HepG2 (cell line): ENCODE measurements at regions not wholly inside any gene's neighbourhood (a gene's known extent, or its start where the extent isn't known, plus 50 kb on each side); places are given as distances from the start of the nearest gene placed in this dataset.

Experiments
- CBX5 ChIP-seq: sonication (generic); formaldehyde crosslinking; IDR thresholded peaks from 2 replicates; pipeline ENCODE4 v1.4.0; 2020; ENCODE audit warnings: missing genetic modification reagents, borderline replicate concordance
- ESRRA ChIP-seq: sonication (generic); formaldehyde crosslinking; IDR thresholded peaks from 2 replicates; pipeline ENCODE4 v1.5.1; 2020; ENCODE audit warnings: mild to moderate bottlenecking, low read depth, missing genetic modification reagents
- FOXJ3 ChIP-seq: sonication (generic); formaldehyde crosslinking; IDR thresholded peaks from 2 replicates; pipeline ENCODE4 v1.4.0; 2020; ENCODE audit warnings: missing genetic modification reagents, mild to moderate bottlenecking, borderline replicate concordance
- FOXM1 ChIP-seq: sonication (generic); formaldehyde crosslinking; IDR thresholded peaks from 2 replicates; pipeline ENCODE4 v1.5.0; 2020; ENCODE audit warnings: missing genetic modification reagents
- MAFG ChIP-seq: sonication (generic); formaldehyde crosslinking; IDR thresholded peaks from 2 replicates; pipeline ENCODE4 v1.5.1; 2020; ENCODE audit warnings: mild to moderate bottlenecking, missing genetic modification reagents
- NCOA2 ChIP-seq: sonication (generic); formaldehyde crosslinking; IDR thresholded peaks from 2 replicates; pipeline ENCODE4 v1.8.0; 2022; ENCODE audit warnings: inconsistent platforms
- POLR2A ChIP-seq, 2 experiments: IDR thresholded peaks; 2 replicates each; pipeline ENCODE4 v1.6.1; 2011; ENCODE audit warnings: low read depth in 2 of 2, low read length in 2 of 2, mild to moderate bottlenecking in 1 of 2, moderate library complexity in 1 of 2; ENCODE audit not compliant: insufficient read depth in 1 of 2
- RBAK ChIP-seq: sonication (generic); formaldehyde crosslinking; IDR thresholded peaks from 2 replicates; pipeline ENCODE4 v1.5.1; 2020; ENCODE audit warnings: mild to moderate bottlenecking, missing genetic modification reagents
- RXRB ChIP-seq: IDR thresholded peaks from 2 replicates; pipeline ENCODE4 v1.6.1; 2016; ENCODE audit warnings: borderline replicate concordance, missing genetic modification reagents, missing compliant biosample characterization
- TRIM24 ChIP-seq: sonication (generic); formaldehyde crosslinking; IDR thresholded peaks from 2 replicates; pipeline ENCODE4 v1.8.0; 2022; ENCODE audit warnings: mild to moderate bottlenecking, missing genetic modification reagents
- ZBTB25 ChIP-seq: IDR thresholded peaks from 2 replicates; pipeline ENCODE4 v1.6.1; 2018; ENCODE audit warnings: missing genetic modification reagents
- ZBTB40 ChIP-seq, 2 experiments: fragments of 450-650 bp in 1 of 2; sonication (generic) in 1 of 2; formaldehyde crosslinking in 1 of 2; IDR thresholded peaks; 2 replicates each; pipeline versions ENCODE4 v1.6.1 to v1.8.0; 2016 to 2022; ENCODE audit warnings: antibody characterized with exemption in 1 of 2, mild to moderate bottlenecking in 1 of 2, missing genetic modification reagents in 1 of 2
- ZBTB44 ChIP-seq: sonication (generic); formaldehyde crosslinking; IDR thresholded peaks from 2 replicates; pipeline ENCODE4 v1.4.0; 2020; ENCODE audit warnings: missing genetic modification reagents
- ZNF160 ChIP-seq: sonication (generic); formaldehyde crosslinking; IDR thresholded peaks from 2 replicates; pipeline ENCODE4 v1.8.0; 2022; ENCODE audit warnings: mild to moderate bottlenecking, inconsistent platforms, missing genetic modification reagents
- ZNF264 ChIP-seq: sonication (generic); formaldehyde crosslinking; IDR thresholded peaks from 2 replicates; pipeline ENCODE4 v1.4.0; 2020; ENCODE audit warnings: missing genetic modification reagents
- ZNF562 ChIP-seq: sonication (generic); formaldehyde crosslinking; IDR thresholded peaks from 2 replicates; pipeline ENCODE4 v1.8.0; 2022; ENCODE audit warnings: missing genetic modification reagents, borderline replicate concordance
- ZNF891 ChIP-seq: sonication (generic); formaldehyde crosslinking; IDR thresholded peaks from 2 replicates; pipeline ENCODE4 v1.5.0; 2020; ENCODE audit warnings: mild to moderate bottlenecking, missing genetic modification reagents
- ZSCAN30 ChIP-seq: sonication (generic); formaldehyde crosslinking; IDR thresholded peaks from 2 replicates; pipeline ENCODE4 v1.5.0; 2020; ENCODE audit warnings: mild to moderate bottlenecking, missing genetic modification reagents

- no peak for TF ChIP-seq FOXJ3 (CRISPR knock-in tag)
- no peak for TF ChIP-seq ZNF160
- peak; percentile 66; the same call in 1 of the 2 replicates for TF ChIP-seq CBX5 (CRISPR knock-in tag)
- no peak for TF ChIP-seq ZBTB40 (IDR thresholded peaks at IDR 0.05)
- no peak for TF ChIP-seq ZBTB40 (CRISPR knock-in tag; IDR thresholded peaks at IDR 0.05)
- TF ChIP-seq TRIM24 (CRISPR knock-in tag): no peak
- no peak for TF ChIP-seq FOXM1 (CRISPR knock-in tag)
- no peak for TF ChIP-seq ZBTB44 (CRISPR knock-in tag)
- TF ChIP-seq ESRRA (CRISPR knock-in tag): no peak
- peak in 1 of 2 experiments; percentile 38; a peak in 1 of 4 replicates for TF ChIP-seq POLR2A (IDR thresholded peaks at IDR 0.05; ENCODE audit: insufficient read depth in 1 of 2, low read depth in 2 of 2, low read length in 2 of 2)
- TF ChIP-seq ZNF891 (CRISPR knock-in tag): no peak
- TF ChIP-seq NCOA2 (CRISPR knock-in tag): peak; percentile 66; the same call in 1 of the 2 replicates
- no peak for TF ChIP-seq MAFG
- no peak for TF ChIP-seq RBAK (CRISPR knock-in tag)
- peak; percentile 66; the same call in 1 of the 2 replicates for TF ChIP-seq RXRB
- 0 out of 2 replicates have a peak, but pooled peaks have one; percentile 12 for TF ChIP-seq ZBTB25 (CRISPR knock-in tag)
- TF ChIP-seq ZSCAN30 (CRISPR knock-in tag): no peak
- TF ChIP-seq ZNF562: no peak
- TF ChIP-seq ZNF264 (CRISPR knock-in tag): no peak
Measured at GRCh38 chr12:46523863-46524770, 151.5 kb upstream of the SLC38A2 start (continued).
